ENCODE measurements at regions not wholly inside any gene's neighbourhood (a gene's known extent, or its start where the extent isn't known, plus 50 kb on each side); places are given as distances from the start of the nearest gene placed in this dataset.

GRCh38 chr4:81595287-81595686 is 123.6 kb upstream of the RASGEF1B start:
- H3K9me3 ChIP-seq (replicated peaks; ENCODE audit: control insufficient read depth, insufficient read depth, low read length), result no peaks in the 10 kb centered on the region
- no peak overlapping the region for H3K9ac ChIP-seq (ENCODE audit: control insufficient read depth, insufficient read depth, low read length)
- ChIA-PET SMC1A (ENCODE audit: uncharacterized antibody, unreplicated experiment) (no interaction called here), RAD21 (ENCODE audit: unreplicated experiment) (no interaction called here), POLR2A (no interaction called here), CTCF (interaction anchor here (0.6 to 0.7 kb wide), 2 partner anchors 99 to 128 kb away, joined by 3 read pairs; no protein-coding TSS in a partner anchor)
- no peak overlapping the region for H3K4me2 ChIP-seq (ENCODE audit: control insufficient read depth, insufficient read depth)
- H3K4me1 ChIP-seq (ENCODE audit: control insufficient read depth, insufficient read depth, low read length), result no peaks in the 10 kb centered on the region
- no peak overlapping the region for H3K4me3 ChIP-seq
- no peak for DNase-seq (ENCODE audit: low read depth, low spot score)
- in situ Hi-C loops (cut with MboI) (no loop called here), intact Hi-C loops (cut with micrococcal nuclease; ENCODE audit: unreplicated experiment) (no loop called here)
- H4K20me1 ChIP-seq (ENCODE audit: control insufficient read depth, insufficient read depth), result no peaks in the 10 kb centered on the region
- no peaks in the 10 kb centered on the region for H3K36me3 ChIP-seq (ENCODE audit: control insufficient read depth in 2 of 2, insufficient read depth in 2 of 2, low read length in 1 of 2)
- no peak for FAIRE-seq
- no peak for ATAC-seq
- no peak overlapping the region for H3K27ac ChIP-seq (ENCODE audit: control insufficient read depth, insufficient read depth)
- TF ChIP-seq KDM1A (IDR thresholded peaks at IDR 0.05; ENCODE audit: borderline replicate concordance) (no peak), BMI1 (IDR thresholded peaks at IDR 0.05; ENCODE audit: borderline replicate concordance) (no peak), ETV6 (conservative IDR thresholded peaks at IDR 0.05 in 1 of 2, IDR thresholded peaks at IDR 0.05 in 1 of 2; ENCODE audit: borderline replicate concordance in 1 of 2, low read depth in 1 of 2) (no peak), TCF12 (IDR thresholded peaks at IDR 0.05; ENCODE audit: low read depth, low read length) (no peak), CHD1 (IDR thresholded peaks at IDR 0.05; ENCODE audit: low read depth, low read length) (no peak), ZNF217 (IDR thresholded peaks at IDR 0.05) (no peak), MXI1 (IDR thresholded peaks at IDR 0.05; ENCODE audit: low read depth, low read length) (no peak), EED (IDR thresholded peaks at IDR 0.05; ENCODE audit: low read depth) (no peak), ATF3 (IDR thresholded peaks at IDR 0.05; ENCODE audit: borderline replicate concordance, extremely low read depth, low read depth, low read length) (no peak), IKZF1 (conservative IDR thresholded peaks at IDR 0.05) (no peak)
- TF ChIP-seq, protein P1, sequence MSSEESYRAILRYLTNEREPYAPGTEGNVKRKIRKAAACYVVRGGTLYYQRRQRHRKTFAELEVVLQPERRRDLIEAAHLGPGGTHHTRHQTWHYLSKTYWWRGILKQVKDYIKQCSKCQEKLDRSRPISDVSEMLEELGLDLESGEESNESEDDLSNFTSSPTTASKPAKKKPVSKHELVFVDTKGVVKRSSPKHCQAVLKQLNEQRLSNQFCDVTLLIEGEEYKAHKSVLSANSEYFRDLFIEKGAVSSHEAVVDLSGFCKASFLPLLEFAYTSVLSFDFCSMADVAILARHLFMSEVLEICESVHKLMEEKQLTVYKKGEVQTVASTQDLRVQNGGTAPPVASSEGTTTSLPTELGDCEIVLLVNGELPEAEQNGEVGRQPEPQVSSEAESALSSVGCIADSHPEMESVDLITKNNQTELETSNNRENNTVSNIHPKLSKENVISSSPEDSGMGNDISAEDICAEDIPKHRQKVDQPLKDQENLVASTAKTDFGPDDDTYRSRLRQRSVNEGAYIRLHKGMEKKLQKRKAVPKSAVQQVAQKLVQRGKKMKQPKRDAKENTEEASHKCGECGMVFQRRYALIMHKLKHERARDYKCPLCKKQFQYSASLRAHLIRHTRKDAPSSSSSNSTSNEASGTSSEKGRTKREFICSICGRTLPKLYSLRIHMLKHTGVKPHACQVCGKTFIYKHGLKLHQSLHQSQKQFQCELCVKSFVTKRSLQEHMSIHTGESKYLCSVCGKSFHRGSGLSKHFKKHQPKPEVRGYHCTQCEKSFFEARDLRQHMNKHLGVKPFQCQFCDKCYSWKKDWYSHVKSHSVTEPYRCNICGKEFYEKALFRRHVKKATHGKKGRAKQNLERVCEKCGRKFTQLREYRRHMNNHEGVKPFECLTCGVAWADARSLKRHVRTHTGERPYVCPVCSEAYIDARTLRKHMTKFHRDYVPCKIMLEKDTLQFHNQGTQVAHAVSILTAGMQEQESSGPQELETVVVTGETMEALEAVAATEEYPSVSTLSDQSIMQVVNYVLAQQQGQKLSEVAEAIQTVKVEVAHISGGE (CRISPR knock-in tag; IDR thresholded peaks at IDR 0.05), result no peak
- TF ChIP-seq, protein P2, sequence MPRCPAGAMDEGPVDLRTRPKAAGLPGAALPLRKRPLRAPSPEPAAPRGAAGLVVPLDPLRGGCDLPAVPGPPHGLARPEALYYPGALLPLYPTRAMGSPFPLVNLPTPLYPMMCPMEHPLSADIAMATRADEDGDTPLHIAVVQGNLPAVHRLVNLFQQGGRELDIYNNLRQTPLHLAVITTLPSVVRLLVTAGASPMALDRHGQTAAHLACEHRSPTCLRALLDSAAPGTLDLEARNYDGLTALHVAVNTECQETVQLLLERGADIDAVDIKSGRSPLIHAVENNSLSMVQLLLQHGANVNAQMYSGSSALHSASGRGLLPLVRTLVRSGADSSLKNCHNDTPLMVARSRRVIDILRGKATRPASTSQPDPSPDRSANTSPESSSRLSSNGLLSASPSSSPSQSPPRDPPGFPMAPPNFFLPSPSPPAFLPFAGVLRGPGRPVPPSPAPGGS (IDR thresholded peaks at IDR 0.05; ENCODE audit: borderline replicate concordance, insufficient read depth, low read depth, low read length, poor library complexity, severe bottlenecking), result no peak
- H3K79me2 ChIP-seq (ENCODE audit: control insufficient read depth, insufficient read depth, low read length), result no peaks in the 10 kb centered on the region
- H2AFZ ChIP-seq (ENCODE audit: control insufficient read depth, low read depth, low read length), result no peak overlapping the region
- H3K27me3 ChIP-seq (replicated peaks in 1 of 2; ENCODE audit: control insufficient read depth in 2 of 2, insufficient read depth in 2 of 2, low read length in 1 of 2), result no peaks in the 10 kb centered on the region
- BruUV-seq (replicated peaks), result no TSS peak

Measured in GM12878 (cell line).